Lung (tissue), 11 donors: ENCODE measurements at regions not wholly inside any gene's neighbourhood (a gene's known extent, or its start where the extent isn't known, plus 50 kb on each side); places are given as distances from the start of the nearest gene placed in this dataset.
"Not testable (repeated sequence)": the region's sequence is repeated elsewhere in the genome, so short reads cannot be mapped to it uniquely, and the experiment has no call there.

Experiments used
- ATAC-seq: fragments of 200-7000 bp; cut with Tn5 transposase; one replicate; pipeline ENCODE4 v1.9.1; 2020; ENCODE audit warnings: moderate number of reproducible peaks; ENCODE audit not compliant: insufficient read depth, low FRiP score
- DNase-seq, 3 donors: peaks; one replicate each; pipeline ENCODE4 v3.0.0-alpha.2; 2013 to 2017
- H3K27ac ChIP-seq, 2 donors: one replicate each; pipeline ENCODE4 v1.5.1; 2013; ENCODE audit warnings: mild to moderate bottlenecking in 2 of 2, moderate library complexity in 2 of 2, control low read depth in 1 of 2, inconsistent platforms in 1 of 2, low read depth in 1 of 2, low read length in 1 of 2
- H3K27me3 ChIP-seq, 3 donors: one replicate each; pipeline ENCODE4 v1.5.1; 2013; ENCODE audit warnings: low read length in 2 of 3; ENCODE audit not compliant: control insufficient read depth in 3 of 3, insufficient read depth in 3 of 3
- H3K36me3 ChIP-seq, 4 donors: one replicate each; pipeline ENCODE4 v1.5.1; 2013; ENCODE audit warnings: low read length in 4 of 4, mild to moderate bottlenecking in 1 of 4, moderate library complexity in 1 of 4; ENCODE audit not compliant: control insufficient read depth in 4 of 4, insufficient read depth in 4 of 4
- H3K4me1 ChIP-seq, 5 donors: one replicate each; pipeline ENCODE4 v1.5.1; 2013; ENCODE audit warnings: low read length in 5 of 5, mild to moderate bottlenecking in 2 of 5, moderate library complexity in 1 of 5; ENCODE audit not compliant: control insufficient read depth in 5 of 5, insufficient read depth in 5 of 5
- H3K4me3 ChIP-seq: one replicate; pipeline ENCODE4 v1.5.1; 2013; ENCODE audit warnings: mild to moderate bottlenecking, control low read depth, moderate library complexity
- H3K9ac ChIP-seq, 2 donors: one replicate each; pipeline ENCODE4 v1.5.1; 2013; ENCODE audit warnings: low read length in 2 of 2, control low read depth in 1 of 2; ENCODE audit not compliant: insufficient read depth in 1 of 2
- H3K9me3 ChIP-seq, 4 donors: one replicate each; pipeline ENCODE4 v1.5.1; 2013; ENCODE audit warnings: low read length in 3 of 4, mild to moderate bottlenecking in 1 of 4, moderate library complexity in 1 of 4; ENCODE audit not compliant: control insufficient read depth in 4 of 4, insufficient read depth in 3 of 4
- WGBS, 2 donors: extraction: QIAGEN DNeasy Blood & Tissue Kit; methylation state at CpG; one replicate each; pipeline ENCODE4 v1.1.7; 2013; 5-methylcytosine and 5-hydroxymethylcytosine counted together
- TF ChIP-seq, protein P1 (sequence below): IDR thresholded peaks from 2 replicates; pipeline ENCODE4 v1.5.1; 2012; ENCODE audit warnings: mild to moderate bottlenecking; ENCODE audit errors: control extremely low read depth, extremely low read depth
- donor health status: control.
- donor health status: control.
- donor health status: Bipolar disorder and iron deficiency.
- donor health status: healthy.
- donor health status: DM: yes; HTN: yes; CAD: no.

DNA sequence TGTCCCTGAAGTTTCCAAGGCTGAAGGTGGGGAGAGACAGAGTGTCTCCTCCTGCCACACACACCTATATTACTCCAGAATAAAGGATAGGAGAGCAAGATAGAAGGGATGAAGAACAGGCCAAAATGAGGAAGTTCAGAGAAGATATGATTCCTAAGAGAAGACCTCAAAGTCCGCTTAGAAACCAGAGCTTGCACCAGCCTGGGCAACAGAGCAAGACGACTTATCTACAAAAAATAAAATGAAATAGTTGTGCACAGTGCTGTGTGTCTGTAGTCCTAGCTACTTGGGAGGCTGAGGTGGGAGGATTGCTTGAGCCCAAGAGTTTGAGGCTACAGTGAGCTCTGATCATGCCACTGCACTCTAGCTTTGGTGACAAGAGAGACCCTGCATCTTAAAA is 128.2 kb downstream of the HS3ST3B1 start:
- H3K4me1 ChIP-seq = peaks cover 0 to 2% (median 0%) of the 10 kb centered on the region in 5 donors
- TF ChIP-seq, protein P1, sequence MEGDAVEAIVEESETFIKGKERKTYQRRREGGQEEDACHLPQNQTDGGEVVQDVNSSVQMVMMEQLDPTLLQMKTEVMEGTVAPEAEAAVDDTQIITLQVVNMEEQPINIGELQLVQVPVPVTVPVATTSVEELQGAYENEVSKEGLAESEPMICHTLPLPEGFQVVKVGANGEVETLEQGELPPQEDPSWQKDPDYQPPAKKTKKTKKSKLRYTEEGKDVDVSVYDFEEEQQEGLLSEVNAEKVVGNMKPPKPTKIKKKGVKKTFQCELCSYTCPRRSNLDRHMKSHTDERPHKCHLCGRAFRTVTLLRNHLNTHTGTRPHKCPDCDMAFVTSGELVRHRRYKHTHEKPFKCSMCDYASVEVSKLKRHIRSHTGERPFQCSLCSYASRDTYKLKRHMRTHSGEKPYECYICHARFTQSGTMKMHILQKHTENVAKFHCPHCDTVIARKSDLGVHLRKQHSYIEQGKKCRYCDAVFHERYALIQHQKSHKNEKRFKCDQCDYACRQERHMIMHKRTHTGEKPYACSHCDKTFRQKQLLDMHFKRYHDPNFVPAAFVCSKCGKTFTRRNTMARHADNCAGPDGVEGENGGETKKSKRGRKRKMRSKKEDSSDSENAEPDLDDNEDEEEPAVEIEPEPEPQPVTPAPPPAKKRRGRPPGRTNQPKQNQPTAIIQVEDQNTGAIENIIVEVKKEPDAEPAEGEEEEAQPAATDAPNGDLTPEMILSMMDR = no peak
- H3K27me3 ChIP-seq = no peaks in the 10 kb centered on the region
- H3K4me3 ChIP-seq = no peak overlapping the region
- H3K9ac ChIP-seq = no peak overlapping the region
- H3K36me3 ChIP-seq = no peaks in the 10 kb centered on the region
- no peak for DNase-seq
- WGBS, 2 donors = 54 to 79% methylated on average over 2 of the region's 2 CpGs
- H3K9me3 ChIP-seq = no peaks in the 10 kb centered on the region
- no peak overlapping the region for H3K27ac ChIP-seq
- ATAC-seq = no peak

DNA sequence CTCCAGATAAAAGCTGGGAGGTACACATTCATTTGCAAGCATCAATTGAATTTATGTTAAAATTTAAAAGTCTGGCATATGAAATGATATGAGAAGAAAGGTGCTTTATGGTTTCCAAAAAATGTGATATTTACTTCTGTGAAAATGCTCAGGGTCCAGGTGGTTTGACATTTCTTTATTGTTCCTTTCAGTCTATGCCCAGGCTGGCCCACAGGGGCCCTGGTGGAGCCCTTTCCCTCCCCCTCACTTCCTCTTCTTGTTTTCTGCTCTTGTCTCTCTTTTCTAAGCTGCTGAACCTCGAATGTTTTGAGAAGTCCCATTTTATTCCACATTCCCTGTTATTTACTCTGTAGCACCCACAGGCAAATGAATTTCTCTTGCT is 127.8 kb downstream of the HS3ST3B1 start:
- Histone ChIP-seq H3K9ac (no peak overlapping the region), H3K27ac (no peak overlapping the region), H3K36me3 (no peaks in the 10 kb centered on the region), H3K4me3 (no peak overlapping the region), H3K27me3 (no peaks in the 10 kb centered on the region), H3K9me3 (no peaks in the 10 kb centered on the region), H3K4me1 (peaks cover 0 to 2% (median 0%) of the 10 kb centered on the region in 5 donors)
- ATAC-seq (no peak), DNase-seq (no peak)
- WGBS, 2 donors = 2 to 4% methylated on average over 1 of the region's 1 CpG
- TF ChIP-seq, protein P1 = no peak

DNA sequence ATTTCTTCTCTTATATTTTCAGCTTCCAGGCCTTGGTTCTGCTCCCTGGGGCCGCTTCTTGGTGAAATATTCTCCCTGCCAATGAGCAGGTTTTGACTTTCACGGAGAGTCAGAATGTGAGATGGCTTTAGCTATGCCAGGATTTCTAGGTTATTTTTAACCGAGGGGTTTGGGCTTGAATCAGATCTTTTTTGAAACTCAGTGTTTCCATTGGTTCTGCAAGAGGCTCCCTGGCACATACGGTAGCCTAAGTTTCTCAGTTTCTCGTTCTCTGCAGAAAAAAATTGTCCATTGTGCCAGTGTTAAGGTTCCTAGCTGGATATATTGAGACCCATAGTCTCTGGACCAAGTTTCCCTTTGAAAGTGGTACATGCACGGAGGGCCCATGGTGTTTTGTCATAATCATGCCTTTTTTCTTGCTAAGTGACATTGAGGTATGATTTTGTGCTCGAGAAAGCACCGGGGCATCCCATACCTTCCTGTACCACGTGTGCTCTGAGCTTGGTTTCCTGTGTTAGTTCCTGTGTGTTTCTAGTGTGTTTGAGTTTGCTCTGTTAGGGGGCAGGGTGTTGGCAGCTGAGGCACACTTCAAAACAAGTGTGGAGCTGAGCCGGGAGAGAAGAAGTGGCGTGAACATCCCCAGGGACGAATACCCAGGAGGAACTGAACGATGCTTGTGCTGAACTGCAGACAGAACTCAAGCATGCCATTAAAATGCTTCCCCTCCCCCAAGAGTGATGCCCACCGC is 127.2 kb downstream of the HS3ST3B1 start:
- peaks cover 0 to 2% (median 0%) of the 10 kb centered on the region in 5 donors for H3K4me1 ChIP-seq
- TF ChIP-seq, protein P1 = no peak
- no peaks in the 10 kb centered on the region for H3K27me3 ChIP-seq
- H3K36me3 ChIP-seq = no peaks in the 10 kb centered on the region
- WGBS, 2 donors = 26 to 30% methylated on average over 14 of the region's 14 CpGs
- no peak overlapping the region for H3K27ac ChIP-seq
- DNase-seq = no peak
- peak; percentile 27 for ATAC-seq
- H3K4me3 ChIP-seq = no peak overlapping the region
- no peaks in the 10 kb centered on the region for H3K9me3 ChIP-seq
- H3K9ac ChIP-seq = no peak overlapping the region

DNA sequence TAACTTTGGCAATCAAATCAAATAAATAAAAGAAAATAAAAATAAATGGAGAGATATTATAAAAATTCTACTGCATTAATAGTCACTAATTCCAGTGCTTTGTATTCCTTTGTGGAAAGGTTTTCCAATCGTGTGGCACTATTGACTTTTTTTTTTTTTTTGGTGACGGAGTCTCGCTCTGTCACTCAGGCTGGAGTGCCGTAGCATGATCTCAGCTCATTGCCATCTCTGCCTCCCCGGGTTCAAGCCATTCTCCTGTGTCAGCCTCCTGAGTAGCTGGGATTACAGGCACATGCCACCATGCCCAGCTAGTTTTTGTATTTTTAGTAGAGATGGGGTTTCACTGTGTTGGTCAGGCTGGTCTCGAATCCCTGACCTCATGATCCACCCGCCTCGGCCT is 122.3 kb downstream of the HS3ST3B1 start:
- not testable (repeated sequence) for H3K4me1 ChIP-seq, H3K36me3 ChIP-seq, H3K27ac ChIP-seq, ATAC-seq, DNase-seq, H3K27me3 ChIP-seq, H3K4me3 ChIP-seq, H3K9me3 ChIP-seq, H3K9ac ChIP-seq
- WGBS, 2 donors = 89 to 95% methylated on average over 8 of the region's 8 CpGs
